ENCODE measurements at regions not wholly inside any gene's neighbourhood (a gene's known extent, or its start where the extent isn't known, plus 50 kb on each side); places are given as distances from the start of the nearest gene placed in this dataset.

GRCh38 chr13:50453188-50453587 lies 390.3 kb downstream of the DLEU7 start:
- no peak for TF ChIP-seq CTCF (IDR thresholded peaks at IDR 0.05; ENCODE audit: poor library complexity)
- TF ChIP-seq EZH2 (IDR thresholded peaks at IDR 0.05; ENCODE audit: borderline replicate concordance), result no peak
- no peak for TF ChIP-seq EZH2phosphoT487 (IDR thresholded peaks at IDR 0.05; ENCODE audit: low read depth, severe bottlenecking, unreplicated experiment)

Measured in hepatocyte (in vitro differentiated cells).